Endothelial cell of umbilical vein (primary cell): ENCODE measurements at regions not wholly inside any gene's neighbourhood (a gene's known extent, or its start where the extent isn't known, plus 50 kb on each side); places are given as distances from the start of the nearest gene placed in this dataset.

Experiments
- BruUV-seq: library from RNA; stranded (reverse); fragments of 400-500 nt; replicated peaks from 2 replicates; lab custom pipeline; 2021; lab: Mats Ljungman, UMichigan
- CTCF ChIA-PET: fragments of 300-600, 350-600 bp; sonication (Branson Sonifier 250); formaldehyde crosslinking; loops from one replicate; lab custom pipeline; 2021; ENCODE audit warnings: antibody characterized with exemption, inconsistent platforms; lab: Charles Lee
- POLR2A ChIA-PET: fragments of 300-600, 350-600 bp; sonication (Branson Sonifier 250); formaldehyde crosslinking; loops from one replicate; lab custom pipeline; 2021; ENCODE audit warnings: antibody characterized with exemption, inconsistent platforms; lab: Charles Lee
- DNase-seq: peaks from one replicate; pipeline ENCODE4 v3.0.0-alpha.2; 2011; ENCODE audit warnings: low read depth, low spot score
- FAIRE-seq: peaks from 2 replicates; lab custom pipeline; 2011; peaks lifted over from hg19 to GRCh38; lab: Jason Lieb, UNC
- H2AFZ ChIP-seq: 2 replicates; pipeline ENCODE4 v1.6.0; 2012; ENCODE audit warnings: low read depth, low read length, control low read depth, inconsistent platforms
- H3K27ac ChIP-seq: 2 replicates; pipeline ENCODE4 v1.5.1; 2011; ENCODE audit warnings: low read depth, mild to moderate bottlenecking, control low read depth, low read length, moderate library complexity; ENCODE audit not compliant: insufficient read depth
- H3K27me3 ChIP-seq, 2 experiments: 2 replicates each; pipeline versions ENCODE4 v1.6.0 to v1.6.1; 2011; ENCODE audit warnings: low read length in 2 of 2, mixed read lengths in 1 of 2; ENCODE audit not compliant: control insufficient read depth in 2 of 2, insufficient read depth in 2 of 2
- H3K36me3 ChIP-seq, 2 experiments: 2 replicates in 1 of 2; 3 replicates in 1 of 2; pipeline ENCODE4 v1.5.1; 2011; ENCODE audit warnings: low read length in 2 of 2, mild to moderate bottlenecking in 1 of 2, moderate library complexity in 1 of 2; ENCODE audit not compliant: control insufficient read depth in 2 of 2, insufficient read depth in 2 of 2; ENCODE audit errors: extremely low read depth in 1 of 2
- H3K4me1 ChIP-seq: 3 replicates; pipeline ENCODE4 v1.5.1; 2011; ENCODE audit warnings: mild to moderate bottlenecking, low read length; ENCODE audit not compliant: control insufficient read depth, insufficient read depth; ENCODE audit errors: extremely low read depth
- H3K4me2 ChIP-seq: 2 replicates; pipeline ENCODE4 v1.6.1; 2011; ENCODE audit warnings: low read length, control low read depth, mixed read lengths; ENCODE audit not compliant: insufficient read depth
- H3K4me3 ChIP-seq, 3 experiments: fragments of 200-600 bp in 1 of 3; sonication (generic), shearing (Covaris generic) in 1 of 3; replicated peaks in 1 of 3; 2 replicates each; pipeline ENCODE4 v1.5.1; 2011 to 2016; ENCODE audit warnings: control low read depth in 3 of 3, low read length in 3 of 3, mild to moderate bottlenecking in 2 of 3, inconsistent platforms in 1 of 3, low read depth in 1 of 3, moderate library complexity in 1 of 3; ENCODE audit not compliant: insufficient read depth in 1 of 3
- H3K79me2 ChIP-seq: 2 replicates; pipeline ENCODE4 v1.6.0; 2012; ENCODE audit warnings: low read length, inconsistent platforms; ENCODE audit not compliant: control insufficient read depth, insufficient read depth
- H3K9ac ChIP-seq: replicated peaks from 2 replicates; pipeline ENCODE3; 2011; ENCODE audit warnings: low read length, control low read depth; ENCODE audit not compliant: insufficient read depth; ENCODE audit errors: extremely low read depth
- H3K9me1 ChIP-seq: replicated peaks from 3 replicates; pipeline ENCODE4 v1.6.0; 2011; ENCODE audit warnings: mild to moderate bottlenecking, low read length; ENCODE audit not compliant: control insufficient read depth, insufficient read depth; ENCODE audit errors: extremely low read depth
- H3K9me3 ChIP-seq: replicated peaks from 2 replicates; pipeline ENCODE4 v1.5.1; 2012; ENCODE audit warnings: low read length, inconsistent platforms; ENCODE audit not compliant: control insufficient read depth, insufficient read depth
- H4K20me1 ChIP-seq: replicated peaks from 2 replicates; pipeline ENCODE3; 2011; ENCODE audit warnings: mild to moderate bottlenecking, low read length; ENCODE audit not compliant: control insufficient read depth, insufficient read depth; ENCODE audit errors: extremely low read depth
- EZH2 ChIP-seq: IDR thresholded peaks from 2 replicates; pipeline ENCODE4 v1.6.1; 2012; ENCODE audit warnings: borderline replicate concordance, low read depth, mild to moderate bottlenecking, moderate library complexity, low read length, inconsistent platforms; ENCODE audit not compliant: severe bottlenecking
- FOS ChIP-seq: IDR thresholded peaks from 2 replicates; pipeline ENCODE4 v1.6.1; 2011; ENCODE audit warnings: mild to moderate bottlenecking, low read length, moderate library complexity, borderline replicate concordance; ENCODE audit not compliant: insufficient read depth
- GATA2 ChIP-seq: IDR thresholded peaks from 2 replicates; pipeline ENCODE4 v1.7.0; 2011; ENCODE audit warnings: low read depth, mild to moderate bottlenecking, moderate library complexity, mixed read lengths, low read length; ENCODE audit not compliant: insufficient read length, insufficient read depth
- JUN ChIP-seq: IDR thresholded peaks from 2 replicates; pipeline ENCODE4 v1.6.1; 2011; ENCODE audit warnings: borderline replicate concordance, low read depth; ENCODE audit not compliant: insufficient read length, insufficient read depth
- MYC ChIP-seq: IDR thresholded peaks from one replicate; pipeline ENCODE4 v1.6.1; 2011; ENCODE audit warnings: mild to moderate bottlenecking, low read depth, low read length
- POLR2A ChIP-seq: IDR thresholded peaks from 2 replicates; pipeline ENCODE4 v1.6.1; 2012; ENCODE audit warnings: low read depth, mild to moderate bottlenecking, control low read depth, low read length
- POLR2AphosphoS5 ChIP-seq: IDR thresholded peaks from 2 replicates; pipeline ENCODE4 v1.6.1; 2012; ENCODE audit warnings: low read depth, mild to moderate bottlenecking, control low read depth, low read length, moderate library complexity; ENCODE audit not compliant: insufficient read depth
- dilution Hi-C: fragments of 300-500 bp; cut with MboI; formaldehyde crosslinking; loops from one replicate; pipeline ENCODE4 v1.15.0; 2019; ENCODE audit warnings: low sequenced_read_pairs; ENCODE audit not compliant: extremely low pct_ligation_motif_present
- intact Hi-C: fragments of 100-400 bp; cut with micrococcal nuclease; formaldehyde crosslinking; loops from one replicate; pipeline ENCODE4 v1.10.0; 2022
- TF ChIP-seq, protein P1 (sequence below): IDR thresholded peaks from 2 replicates; pipeline ENCODE4 v1.6.1; 2011; ENCODE audit not compliant: insufficient read depth, insufficient read length
- TF ChIP-seq, protein P2 (sequence below), 2 donors: IDR thresholded peaks; 1 replicate in 1 of 2; 2 replicates in 1 of 2; pipeline ENCODE4 v1.5.1; 2011; ENCODE audit warnings: low read length in 2 of 2, mild to moderate bottlenecking in 2 of 2, moderate library complexity in 2 of 2, control low read depth in 1 of 2, inconsistent platforms in 1 of 2, low read depth in 1 of 2; ENCODE audit not compliant: insufficient read depth in 1 of 2; ENCODE audit errors: extremely low read depth in 1 of 2

DNA sequence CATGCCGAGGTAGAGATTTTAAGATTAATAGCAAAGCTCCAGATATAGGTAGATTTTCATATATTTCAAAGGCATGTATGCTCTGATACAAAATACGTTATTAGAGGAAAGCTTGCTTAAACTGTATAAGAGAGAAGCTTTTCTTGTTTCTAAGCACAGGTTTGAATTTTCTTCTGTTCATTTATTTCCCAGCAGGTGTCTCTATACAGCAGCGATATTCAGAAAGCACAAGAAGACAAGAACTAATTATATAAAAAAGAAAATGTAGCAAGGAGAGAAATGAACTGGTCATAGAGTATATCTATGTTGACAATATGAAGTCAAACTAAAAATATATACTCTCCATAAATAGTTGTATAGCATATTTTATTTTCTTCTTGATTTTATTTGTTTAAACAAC lies 307.4 kb upstream of the NOVA1 start:
- H3K27ac ChIP-seq: no peak overlapping the region
- H2AFZ ChIP-seq: no peak overlapping the region
- no peaks in the 10 kb centered on the region for H4K20me1 ChIP-seq
- H3K36me3 ChIP-seq: no peaks in the 10 kb centered on the region
- DNase-seq: no peak
- BruUV-seq: no TSS peak
- ChIA-PET POLR2A (no interaction called here), CTCF (interaction anchor here (1.0 kb wide), 1 partner anchor 12 kb away, joined by 3 read pairs; no protein-coding TSS in a partner anchor)
- no peaks in the 10 kb centered on the region for H3K9me3 ChIP-seq
- intact Hi-C loops (no loop called here), dilution Hi-C loops (no loop called here)
- H3K4me1 ChIP-seq: no peaks in the 10 kb centered on the region
- no peaks in the 10 kb centered on the region for H3K9me1 ChIP-seq
- no peaks in the 10 kb centered on the region for H3K27me3 ChIP-seq
- no peak overlapping the region for H3K9ac ChIP-seq
- H3K79me2 ChIP-seq: no peaks in the 10 kb centered on the region
- H3K4me2 ChIP-seq: no peak overlapping the region
- FAIRE-seq: no peak
- no peak for TF ChIP-seq GATA2
- no peak for TF ChIP-seq EZH2
- TF ChIP-seq MYC: no peak
- TF ChIP-seq, protein P1, sequence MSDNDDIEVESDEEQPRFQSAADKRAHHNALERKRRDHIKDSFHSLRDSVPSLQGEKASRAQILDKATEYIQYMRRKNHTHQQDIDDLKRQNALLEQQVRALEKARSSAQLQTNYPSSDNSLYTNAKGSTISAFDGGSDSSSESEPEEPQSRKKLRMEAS: no peak
- no peak for TF ChIP-seq FOS
- no peak for TF ChIP-seq POLR2AphosphoS5
- TF ChIP-seq POLR2A: no peak
- no peak for TF ChIP-seq JUN
- TF ChIP-seq, protein P2, sequence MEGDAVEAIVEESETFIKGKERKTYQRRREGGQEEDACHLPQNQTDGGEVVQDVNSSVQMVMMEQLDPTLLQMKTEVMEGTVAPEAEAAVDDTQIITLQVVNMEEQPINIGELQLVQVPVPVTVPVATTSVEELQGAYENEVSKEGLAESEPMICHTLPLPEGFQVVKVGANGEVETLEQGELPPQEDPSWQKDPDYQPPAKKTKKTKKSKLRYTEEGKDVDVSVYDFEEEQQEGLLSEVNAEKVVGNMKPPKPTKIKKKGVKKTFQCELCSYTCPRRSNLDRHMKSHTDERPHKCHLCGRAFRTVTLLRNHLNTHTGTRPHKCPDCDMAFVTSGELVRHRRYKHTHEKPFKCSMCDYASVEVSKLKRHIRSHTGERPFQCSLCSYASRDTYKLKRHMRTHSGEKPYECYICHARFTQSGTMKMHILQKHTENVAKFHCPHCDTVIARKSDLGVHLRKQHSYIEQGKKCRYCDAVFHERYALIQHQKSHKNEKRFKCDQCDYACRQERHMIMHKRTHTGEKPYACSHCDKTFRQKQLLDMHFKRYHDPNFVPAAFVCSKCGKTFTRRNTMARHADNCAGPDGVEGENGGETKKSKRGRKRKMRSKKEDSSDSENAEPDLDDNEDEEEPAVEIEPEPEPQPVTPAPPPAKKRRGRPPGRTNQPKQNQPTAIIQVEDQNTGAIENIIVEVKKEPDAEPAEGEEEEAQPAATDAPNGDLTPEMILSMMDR (IDR thresholded peaks at IDR 0.05; ENCODE audit: extremely low read depth in 1 of 2, insufficient read depth in 1 of 2, low read depth in 1 of 2, low read length in 2 of 2): no peak
- H3K4me3 ChIP-seq: no peak overlapping the region
